Glomerular visceral epithelial cell (primary cell): ENCODE measurements at regions not wholly inside any gene's neighbourhood (a gene's known extent, or its start where the extent isn't known, plus 50 kb on each side); places are given as distances from the start of the nearest gene placed in this dataset.
"Not testable (repeated sequence)": the region's sequence is repeated elsewhere in the genome, so short reads cannot be mapped to it uniquely, and the experiment has no call there.

ENCODE experiments used
- DNase-seq: peaks from one replicate; pipeline ENCODE4 v3.0.0-alpha.2; 2016; ENCODE audit errors: extremely low spot score

- DNase-seq = no peak
These were observed 108.3 kb downstream of the MTERF1 start for GRCh38 chr7:91771921-91772815.

GRCh38 chr7:91776171-91776570 lies 104.3 kb downstream of the MTERF1 start:
- no peak for DNase-seq

- no peak for DNase-seq
These were observed 103.0 kb downstream of the MTERF1 start for GRCh38 chr7:91777522-91777921.

- DNase-seq = no peak
These were observed 102.1 kb downstream of the MTERF1 start for GRCh38 chr7:91778416-91778815.

- DNase-seq = no peak
These were observed 100.0 kb downstream of the MTERF1 start for GRCh38 chr7:91780521-91780920.

- peak; percentile 24 for DNase-seq
These were observed 96.0 kb downstream of the MTERF1 start for GRCh38 chr7:91784469-91784868.

- no peak for DNase-seq
These were observed 92.6 kb downstream of the MTERF1 start for GRCh38 chr7:91787931-91788330.

GRCh38 chr7:91789086-91789485 lies 91.4 kb downstream of the MTERF1 start:
- no peak for DNase-seq

- DNase-seq = no peak
These were observed 90.9 kb downstream of the MTERF1 start for GRCh38 chr7:91789558-91789957.

- not testable (repeated sequence) for DNase-seq
These were observed 89.9 kb downstream of the MTERF1 start for GRCh38 chr7:91790646-91791045.

GRCh38 chr7:91796122-91796521 lies 84.4 kb downstream of the MTERF1 start:
- no peak for DNase-seq

GRCh38 chr7:91798425-91798824 lies 82.1 kb downstream of the MTERF1 start:
- DNase-seq = no peak

GRCh38 chr7:91800389-91800788 lies 80.1 kb downstream of the MTERF1 start:
- DNase-seq = no peak

- no peak for DNase-seq
These were observed 79.0 kb downstream of the MTERF1 start for GRCh38 chr7:91801331-91801983.

- DNase-seq = no peak
These were observed 69.3 kb downstream of the MTERF1 start for GRCh38 chr7:91811236-91811635.

GRCh38 chr7:91811641-91812040 lies 68.9 kb downstream of the MTERF1 start:
- no peak for DNase-seq

GRCh38 chr7:91812388-91812787 lies 68.1 kb downstream of the MTERF1 start:
- DNase-seq = no peak

- no peak for DNase-seq
These were observed 66.3 kb downstream of the MTERF1 start for GRCh38 chr7:91814189-91814588.
